ENCODE measurements at regions not wholly inside any gene's neighbourhood (a gene's known extent, or its start where the extent isn't known, plus 50 kb on each side); places are given as distances from the start of the nearest gene placed in this dataset.

DNA sequence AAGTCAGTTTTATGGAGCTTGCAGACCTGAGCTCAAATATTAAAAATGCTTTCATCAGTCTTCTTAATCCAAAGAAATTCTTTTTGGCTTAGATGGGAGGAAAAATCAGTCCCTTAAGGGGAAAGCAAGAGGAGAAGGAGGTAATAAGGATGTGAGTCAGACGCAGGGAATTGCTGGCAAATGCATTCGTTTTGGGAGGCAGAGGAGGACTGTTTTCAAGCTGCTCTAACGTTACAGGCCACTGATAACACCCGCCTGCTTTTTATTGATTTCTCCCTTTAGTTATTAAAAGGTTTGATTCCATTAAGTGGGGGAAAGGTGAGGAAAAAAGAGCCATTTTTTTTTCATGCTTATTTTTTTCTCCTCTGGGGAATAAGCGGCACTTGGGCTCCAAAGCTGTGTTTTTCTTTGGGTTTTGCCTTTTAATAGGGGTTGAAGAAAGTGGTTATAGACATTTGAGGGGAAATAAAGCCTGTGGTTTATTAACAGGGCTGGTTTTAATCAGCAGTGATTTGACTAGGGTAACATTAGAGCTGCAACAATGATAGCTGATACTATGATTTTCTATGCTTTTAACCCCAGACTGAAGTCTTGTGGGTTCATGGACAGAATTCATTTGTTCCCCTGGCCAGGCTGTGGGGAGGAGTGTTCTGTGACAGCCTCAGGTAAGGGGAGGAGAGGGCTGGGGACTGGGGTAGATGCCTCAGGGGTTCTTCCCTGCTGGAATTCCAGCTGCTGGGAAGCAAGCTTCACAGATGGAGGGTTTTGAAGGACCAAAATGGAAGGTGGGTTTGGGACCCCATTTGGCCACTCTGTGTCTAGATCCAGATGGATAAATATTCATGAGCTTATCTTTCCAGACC, 225.2 kb downstream of the GAS1 start:
- no peak overlapping the region for H2AFZ ChIP-seq (ENCODE audit: low read depth, low read length)
- no peak overlapping the region for H3K9ac ChIP-seq (ENCODE audit: low read length)
- no peak overlapping the region for H3K27ac ChIP-seq (ENCODE audit: low read length)
- no peaks in the 10 kb centered on the region for H4K20me1 ChIP-seq (ENCODE audit: insufficient read depth, low read length)
- no peaks in the 10 kb centered on the region for H3K27me3 ChIP-seq (ENCODE audit: low read depth, low read length)
- H3K4me1 ChIP-seq (ENCODE audit: low read length) = no peaks in the 10 kb centered on the region
- TF ChIP-seq EZH2phosphoT487 (IDR thresholded peaks at IDR 0.05; ENCODE audit: low read depth) = no peak
- TF ChIP-seq, protein P1, sequence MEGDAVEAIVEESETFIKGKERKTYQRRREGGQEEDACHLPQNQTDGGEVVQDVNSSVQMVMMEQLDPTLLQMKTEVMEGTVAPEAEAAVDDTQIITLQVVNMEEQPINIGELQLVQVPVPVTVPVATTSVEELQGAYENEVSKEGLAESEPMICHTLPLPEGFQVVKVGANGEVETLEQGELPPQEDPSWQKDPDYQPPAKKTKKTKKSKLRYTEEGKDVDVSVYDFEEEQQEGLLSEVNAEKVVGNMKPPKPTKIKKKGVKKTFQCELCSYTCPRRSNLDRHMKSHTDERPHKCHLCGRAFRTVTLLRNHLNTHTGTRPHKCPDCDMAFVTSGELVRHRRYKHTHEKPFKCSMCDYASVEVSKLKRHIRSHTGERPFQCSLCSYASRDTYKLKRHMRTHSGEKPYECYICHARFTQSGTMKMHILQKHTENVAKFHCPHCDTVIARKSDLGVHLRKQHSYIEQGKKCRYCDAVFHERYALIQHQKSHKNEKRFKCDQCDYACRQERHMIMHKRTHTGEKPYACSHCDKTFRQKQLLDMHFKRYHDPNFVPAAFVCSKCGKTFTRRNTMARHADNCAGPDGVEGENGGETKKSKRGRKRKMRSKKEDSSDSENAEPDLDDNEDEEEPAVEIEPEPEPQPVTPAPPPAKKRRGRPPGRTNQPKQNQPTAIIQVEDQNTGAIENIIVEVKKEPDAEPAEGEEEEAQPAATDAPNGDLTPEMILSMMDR (IDR thresholded peaks at IDR 0.05; ENCODE audit: low read depth, low read length) = no peak
- H3K4me3 ChIP-seq (ENCODE audit: low read length) = no peak overlapping the region
- no peaks in the 10 kb centered on the region for H3K36me3 ChIP-seq (replicated peaks; ENCODE audit: low read depth, low read length)
- no peaks in the 10 kb centered on the region for H3K79me2 ChIP-seq (ENCODE audit: low read length)
- no peak overlapping the region for H3K4me2 ChIP-seq (ENCODE audit: low read length)
- H3K9me3 ChIP-seq (ENCODE audit: insufficient read depth, low read length) = no peaks in the 10 kb centered on the region

DNA sequence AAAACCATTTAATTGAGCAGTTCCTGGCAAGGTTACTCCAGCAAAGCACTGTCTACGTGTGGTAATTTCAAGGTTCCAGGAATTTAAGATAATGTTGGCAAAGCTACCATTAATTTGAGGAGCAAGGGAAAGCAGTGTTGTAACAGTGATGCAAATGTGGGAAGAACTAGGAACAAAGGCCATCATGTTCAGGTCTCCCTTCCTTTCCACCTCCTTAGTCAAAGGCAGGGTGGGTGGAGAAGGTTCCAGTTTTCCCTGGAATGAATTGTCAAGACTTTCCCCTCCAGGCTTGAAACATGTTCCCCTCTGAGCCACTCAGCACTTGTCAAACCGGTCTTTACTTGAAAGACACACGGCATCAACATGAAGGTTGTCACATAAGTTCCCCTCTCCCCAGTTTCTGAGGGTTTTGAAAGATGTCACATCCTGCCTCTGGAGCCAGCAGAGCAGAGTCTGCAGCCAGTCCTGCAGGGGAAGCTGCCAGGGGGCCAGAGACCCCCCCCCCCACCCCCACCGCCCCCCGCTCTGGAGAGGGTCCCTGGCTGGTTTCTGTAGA, 226.0 kb downstream of the GAS1 start:
- no peak overlapping the region for H3K4me2 ChIP-seq (ENCODE audit: low read length)
- no peaks in the 10 kb centered on the region for H3K9me3 ChIP-seq (ENCODE audit: insufficient read depth, low read length)
- H3K27ac ChIP-seq (ENCODE audit: low read length) = no peak overlapping the region
- no peaks in the 10 kb centered on the region for H4K20me1 ChIP-seq (ENCODE audit: insufficient read depth, low read length)
- H3K4me3 ChIP-seq (ENCODE audit: low read length) = no peak overlapping the region
- H2AFZ ChIP-seq (ENCODE audit: low read depth, low read length) = no peak overlapping the region
- TF ChIP-seq, protein P1 (IDR thresholded peaks at IDR 0.05; ENCODE audit: low read depth, low read length) = no peak
- no peak for TF ChIP-seq EZH2phosphoT487 (IDR thresholded peaks at IDR 0.05; ENCODE audit: low read depth)
- no peaks in the 10 kb centered on the region for H3K79me2 ChIP-seq (ENCODE audit: low read length)
- H3K27me3 ChIP-seq (ENCODE audit: low read depth, low read length) = no peaks in the 10 kb centered on the region
- H3K9ac ChIP-seq (ENCODE audit: low read length) = no peak overlapping the region
- H3K36me3 ChIP-seq (replicated peaks; ENCODE audit: low read depth, low read length) = no peaks in the 10 kb centered on the region
- H3K4me1 ChIP-seq (ENCODE audit: low read length) = no peaks in the 10 kb centered on the region

DNA sequence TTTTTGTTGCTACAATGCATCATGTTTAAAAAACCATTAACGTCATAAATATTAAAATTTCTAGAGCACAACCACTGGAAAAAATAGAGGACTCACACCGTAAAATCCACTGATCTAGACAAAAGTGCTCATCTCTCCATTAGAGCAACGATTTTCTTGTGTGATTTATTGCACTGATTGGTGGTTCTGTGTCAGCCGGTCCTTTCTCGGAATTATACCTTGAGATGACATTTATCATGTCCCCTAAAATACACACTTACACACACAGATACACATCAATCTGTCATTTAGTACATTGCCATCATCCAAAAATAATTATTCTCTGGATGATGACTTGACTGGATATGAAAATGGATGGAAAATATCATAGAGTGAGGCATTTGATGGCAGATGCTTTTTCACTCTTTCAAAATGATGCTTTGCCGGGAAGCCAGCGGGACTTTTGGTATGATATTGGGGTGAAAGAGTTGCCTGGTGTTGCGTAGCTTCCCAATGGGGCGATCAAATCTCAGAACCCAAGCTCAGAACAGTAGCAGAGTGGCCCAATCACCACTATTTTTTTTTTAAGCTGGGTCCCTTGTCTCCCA, 226.6 kb downstream of the GAS1 start:
- no peaks in the 10 kb centered on the region for H4K20me1 ChIP-seq (ENCODE audit: insufficient read depth, low read length)
- TF ChIP-seq EZH2phosphoT487 (IDR thresholded peaks at IDR 0.05; ENCODE audit: low read depth) = no peak
- TF ChIP-seq, protein P1 (IDR thresholded peaks at IDR 0.05; ENCODE audit: low read depth, low read length) = no peak
- no peak overlapping the region for H3K9ac ChIP-seq (ENCODE audit: low read length)
- H3K9me3 ChIP-seq (ENCODE audit: insufficient read depth, low read length) = no peaks in the 10 kb centered on the region
- H3K4me3 ChIP-seq (ENCODE audit: low read length) = no peak overlapping the region
- no peaks in the 10 kb centered on the region for H3K36me3 ChIP-seq (replicated peaks; ENCODE audit: low read depth, low read length)
- H3K79me2 ChIP-seq (ENCODE audit: low read length) = no peaks in the 10 kb centered on the region
- no peaks in the 10 kb centered on the region for H3K27me3 ChIP-seq (ENCODE audit: low read depth, low read length)
- H2AFZ ChIP-seq (ENCODE audit: low read depth, low read length) = no peak overlapping the region
- H3K4me2 ChIP-seq (ENCODE audit: low read length) = no peak overlapping the region
- no peaks in the 10 kb centered on the region for H3K4me1 ChIP-seq (ENCODE audit: low read length)
- no peak overlapping the region for H3K27ac ChIP-seq (ENCODE audit: low read length)

DNA sequence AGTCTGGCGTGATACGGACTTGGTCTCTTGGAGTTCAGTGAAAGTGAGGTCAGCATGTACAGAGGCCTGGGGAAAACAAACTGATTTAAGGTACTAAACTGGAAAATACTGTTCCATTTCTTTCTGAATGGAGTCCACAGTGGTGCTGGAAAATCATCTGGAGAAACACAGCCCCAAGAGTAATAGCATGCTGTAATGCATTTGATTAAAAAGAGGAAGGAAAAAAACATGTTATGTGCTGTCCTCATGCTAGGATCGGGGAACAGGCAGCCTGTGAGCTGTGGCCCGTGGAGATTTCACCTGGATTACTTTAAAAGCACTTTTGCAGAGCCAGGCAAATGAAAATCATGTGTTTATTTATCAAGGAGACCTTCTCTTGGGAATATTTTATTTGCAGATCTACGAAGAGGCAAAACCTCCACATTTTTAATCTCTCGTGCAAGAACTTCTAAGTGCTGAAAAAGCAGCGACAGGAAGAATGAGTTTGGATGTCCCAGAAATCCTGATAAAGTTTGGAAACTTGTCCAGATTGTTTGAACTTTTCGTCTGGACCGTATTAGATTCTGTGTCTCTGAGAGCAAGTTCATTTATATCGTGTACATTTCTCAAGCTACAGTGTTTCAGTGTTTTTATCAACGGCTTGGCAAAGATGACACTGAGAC, 228.8 kb downstream of the GAS1 start:
- no peaks in the 10 kb centered on the region for H3K27me3 ChIP-seq (ENCODE audit: low read depth, low read length)
- H3K27ac ChIP-seq (ENCODE audit: low read length) = no peak overlapping the region
- no peak overlapping the region for H3K9ac ChIP-seq (ENCODE audit: low read length)
- H3K36me3 ChIP-seq (replicated peaks; ENCODE audit: low read depth, low read length) = no peaks in the 10 kb centered on the region
- no peak overlapping the region for H3K4me3 ChIP-seq (ENCODE audit: low read length)
- no peaks in the 10 kb centered on the region for H3K9me3 ChIP-seq (ENCODE audit: insufficient read depth, low read length)
- no peaks in the 10 kb centered on the region for H4K20me1 ChIP-seq (ENCODE audit: insufficient read depth, low read length)
- H2AFZ ChIP-seq (ENCODE audit: low read depth, low read length) = no peak overlapping the region
- no peak for TF ChIP-seq EZH2phosphoT487 (IDR thresholded peaks at IDR 0.05; ENCODE audit: low read depth)
- TF ChIP-seq, protein P1 (IDR thresholded peaks at IDR 0.05; ENCODE audit: low read depth, low read length) = no peak
- H3K4me2 ChIP-seq (ENCODE audit: low read length) = no peak overlapping the region
- H3K79me2 ChIP-seq (ENCODE audit: low read length) = no peaks in the 10 kb centered on the region
- no peaks in the 10 kb centered on the region for H3K4me1 ChIP-seq (ENCODE audit: low read length)
